CD4-positive, alpha-beta T cell (primary cell): ENCODE measurements at regions not wholly inside any gene's neighbourhood (a gene's known extent, or its start where the extent isn't known, plus 50 kb on each side); places are given as distances from the start of the nearest gene placed in this dataset.
"Not testable (repeated sequence)": the region's sequence is repeated elsewhere in the genome, so short reads cannot be mapped to it uniquely, and the experiment has no call there.

Experiments
- ATAC-seq: fragments of 200-7000 bp; cut with Tn5 transposase; one replicate; pipeline ENCODE4 v1.10.0; 2022; ENCODE audit warnings: mild to moderate bottlenecking; ENCODE audit not compliant: poor library complexity
- CTCF ChIA-PET: fragments of 350-600 bp; sonication (Branson Sonifier 250); formaldehyde crosslinking; loops from one replicate; lab custom pipeline; 2021; ENCODE audit warnings: antibody characterized with exemption, inconsistent platforms; lab: Charles Lee
- POLR2A ChIA-PET: fragments of 350-600 bp; sonication (Branson Sonifier 250); formaldehyde crosslinking; loops from one replicate; lab custom pipeline; 2021; ENCODE audit warnings: antibody characterized with exemption, inconsistent platforms; lab: Charles Lee
- DNase-seq, 14 experiments: peaks; one replicate each; pipeline ENCODE4 v3.0.0-alpha.2; 2013 to 2020; ENCODE audit warnings: mixed read lengths in 2 of 14
- H3K27ac ChIP-seq, 2 donors: one replicate each; pipeline versions ENCODE4 v1.5.1 to v1.7.0; 2013; ENCODE audit warnings: low read length in 2 of 2, low read depth in 1 of 2, mild to moderate bottlenecking in 1 of 2
- H3K27me3 ChIP-seq, 2 experiments: 1 replicate in 1 of 2; 2 replicates in 1 of 2; pipeline versions ENCODE4 v1.6.1 to v1.7.0; 2013; ENCODE audit warnings: low read length in 2 of 2, control low read depth in 1 of 2, mild to moderate bottlenecking in 1 of 2, moderate library complexity in 1 of 2; ENCODE audit not compliant: insufficient read depth in 2 of 2, control insufficient read depth in 1 of 2
- H3K36me3 ChIP-seq: one replicate; pipeline ENCODE4 v1.6.1; 2013; ENCODE audit warnings: low read length, control low read depth; ENCODE audit not compliant: insufficient read depth
- H3K4me1 ChIP-seq: one replicate; pipeline ENCODE4 v1.6.1; 2013; ENCODE audit warnings: low read length, control low read depth; ENCODE audit not compliant: insufficient read depth
- H3K4me3 ChIP-seq: one replicate; pipeline ENCODE4 v1.5.1; 2013; ENCODE audit warnings: mild to moderate bottlenecking, low read length, moderate library complexity
- H3K9me3 ChIP-seq, 2 experiments: 1 replicate in 1 of 2; 2 replicates in 1 of 2; pipeline versions ENCODE4 v1.6.1 to v1.7.0; 2013; ENCODE audit warnings: low read length in 2 of 2, mild to moderate bottlenecking in 2 of 2, control low read depth in 1 of 2, moderate library complexity in 1 of 2; ENCODE audit not compliant: control insufficient read depth in 1 of 2, insufficient read depth in 1 of 2
- H3K27ac Mint-ChIP-seq: one replicate; pipeline ENCODE4 v1.8.0; 2020; ENCODE audit warnings: mixed read lengths
- H3K27me3 Mint-ChIP-seq: one replicate; pipeline ENCODE4 v1.8.0; 2021; ENCODE audit warnings: mixed read lengths
- H3K36me3 Mint-ChIP-seq: one replicate; pipeline ENCODE4 v1.8.0; 2021; ENCODE audit warnings: low read depth, mixed read lengths
- H3K4me1 Mint-ChIP-seq: one replicate; pipeline ENCODE4 v1.8.0; 2021; ENCODE audit warnings: low read depth, mixed read lengths
- H3K4me3 Mint-ChIP-seq: one replicate; pipeline ENCODE4 v1.8.0; 2020; ENCODE audit warnings: mild to moderate bottlenecking, mixed read lengths
- H3K9me3 Mint-ChIP-seq: one replicate; pipeline ENCODE4 v1.8.0; 2020; ENCODE audit warnings: mixed read lengths
- CTCF ChIP-seq: fragments of 200-600 bp; IDR thresholded peaks from one replicate; pipeline ENCODE4 v1.8.0; 2022; ENCODE audit warnings: antibody characterized with exemption, mild to moderate bottlenecking
- intact Hi-C, 2 experiments: fragments of 100-400 bp; cut with DNase I in 1 of 2; cut with micrococcal nuclease in 1 of 2; formaldehyde crosslinking; loops; one replicate each; pipeline versions ENCODE4 v1.15.1 to v1.9.0; 2023 to 2025; cut with DNase I, micrococcal nuclease

- no peak for TF ChIP-seq CTCF
- intact Hi-C loops: no loop called here
- no peak overlapping the region for H3K4me3 Mint-ChIP-seq
- Histone ChIP-seq H3K27ac (no peak overlapping the region), H3K4me1 (no peaks in the 10 kb centered on the region), H3K9me3 (no peaks in the 10 kb centered on the region), H3K36me3 (no peaks in the 10 kb centered on the region), H3K27me3 (peaks cover 0 to 4% of the 10 kb centered on the region in 2 experiments), H3K4me3 (no peak overlapping the region)
- no peak for DNase-seq
- no peaks in the 10 kb centered on the region for H3K9me3 Mint-ChIP-seq
- no peak overlapping the region for H3K27ac Mint-ChIP-seq
- no peaks in the 10 kb centered on the region for H3K4me1 Mint-ChIP-seq
- H3K36me3 Mint-ChIP-seq: no peaks in the 10 kb centered on the region
- ChIA-PET POLR2A (no interaction called here), CTCF (no interaction called here)
- no peak for ATAC-seq
- H3K27me3 Mint-ChIP-seq: peaks cover 5% of the 10 kb centered on the region
These were observed 224.4 kb downstream of the ICOS start for GRCh38 chr2:204160989-204161388.

- ChIA-PET POLR2A (interaction anchor here (0.6 kb wide), 1 partner anchor 1170 kb away, joined by 3 read pairs; no protein-coding TSS in a partner anchor), CTCF (no interaction called here)
- Mint-ChIP-seq H3K4me3 (no peak overlapping the region), H3K27me3 (peaks cover 5% of the 10 kb centered on the region), H3K36me3 (no peaks in the 10 kb centered on the region), H3K9me3 (no peaks in the 10 kb centered on the region), H3K4me1 (no peaks in the 10 kb centered on the region), H3K27ac (no peak overlapping the region)
- Histone ChIP-seq H3K27ac (no peak overlapping the region), H3K4me1 (no peaks in the 10 kb centered on the region), H3K27me3 (peaks cover 0 to 4% of the 10 kb centered on the region in 2 experiments), H3K9me3 (no peaks in the 10 kb centered on the region), H3K36me3 (no peaks in the 10 kb centered on the region), H3K4me3 (no peak overlapping the region)
- no peak for TF ChIP-seq CTCF
- ATAC-seq: no peak
- intact Hi-C loops: no loop called here
- no peak for DNase-seq
These were observed 225.3 kb downstream of the ICOS start for GRCh38 chr2:204161886-204162285.

GRCh38 chr2:204166961-204167360, 230.4 kb downstream of the ICOS start:
- H3K9me3 Mint-ChIP-seq: no peaks in the 10 kb centered on the region
- Histone ChIP-seq H3K4me3 (no peak overlapping the region), H3K27ac (no peak overlapping the region), H3K27me3 (peaks cover 0 to 4% of the 10 kb centered on the region in 2 experiments), H3K36me3 (no peaks in the 10 kb centered on the region), H3K4me1 (no peaks in the 10 kb centered on the region), H3K9me3 (no peaks in the 10 kb centered on the region)
- ChIA-PET POLR2A (no interaction called here), CTCF (interaction anchor here (0.6 to 0.7 kb wide), 2 partner anchors 1440 to 1649 kb away, joined by 4 to 5 read pairs; no protein-coding TSS in a partner anchor)
- H3K36me3 Mint-ChIP-seq: no peaks in the 10 kb centered on the region
- DNase-seq (no peak), ATAC-seq (no peak)
- no peaks in the 10 kb centered on the region for H3K27me3 Mint-ChIP-seq
- no peak for TF ChIP-seq CTCF
- H3K4me1 Mint-ChIP-seq: no peaks in the 10 kb centered on the region
- no peak overlapping the region for H3K4me3 Mint-ChIP-seq
- H3K27ac Mint-ChIP-seq: no peak overlapping the region
- intact Hi-C loops: no loop called here

GRCh38 chr2:204167670-204168069, 231.1 kb downstream of the ICOS start:
- DNase-seq, H3K9me3 ChIP-seq, H3K27ac ChIP-seq, H3K36me3 Mint-ChIP-seq, intact Hi-C loops, H3K9me3 Mint-ChIP-seq, H3K27me3 Mint-ChIP-seq, POLR2A ChIA-PET, H3K4me3 ChIP-seq, H3K4me3 Mint-ChIP-seq, H3K27me3 ChIP-seq, H3K4me1 ChIP-seq, H3K27ac Mint-ChIP-seq, H3K4me1 Mint-ChIP-seq, H3K36me3 ChIP-seq, ATAC-seq: not testable (repeated sequence)
- CTCF ChIA-PET: interaction anchor here (1.8 kb wide), 1 partner anchor 10 kb away, joined by 4 read pairs; no protein-coding TSS in a partner anchor
